IMR-90 (cell line): ENCODE measurements at regions not wholly inside any gene's neighbourhood (a gene's known extent, or its start where the extent isn't known, plus 50 kb on each side); places are given as distances from the start of the nearest gene placed in this dataset.
"Not testable (repeated sequence)": the region's sequence is repeated elsewhere in the genome, so short reads cannot be mapped to it uniquely, and the experiment has no call there.

Experiments used
- ATAC-seq: fragments of 200-7000 bp; cut with Tn5 transposase; 2 replicates; pipeline ENCODE4 v1.9.1; 2020; ENCODE audit warnings: low read depth, mild to moderate bottlenecking, moderate library complexity
- BruUV-seq: library from RNA; stranded (reverse); fragments of 400-500 nt; replicated peaks from 2 replicates; lab custom pipeline; 2021; lab: Mats Ljungman, UMichigan
- CTCF ChIA-PET: fragments of 300-600 bp; formaldehyde crosslinking; extraction: SDS; loops from one replicate; lab custom pipeline; 2021; ENCODE audit warnings: antibody characterized with exemption; lab: Yijun Ruan, JAX
- POLR2A ChIA-PET: fragments of 300-600 bp; sonication (Branson Sonifier 250); formaldehyde crosslinking; loops from one replicate; lab custom pipeline; 2022; ENCODE audit warnings: antibody characterized with exemption; ENCODE audit not compliant: unreplicated experiment; lab: Charles Lee
- DNase-seq: peaks from one replicate; pipeline ENCODE4 v3.0.0; 2013
- H2AFZ ChIP-seq: replicated peaks from 2 replicates; pipeline ENCODE3; 2013; ENCODE audit warnings: low read length, mild to moderate bottlenecking; ENCODE audit not compliant: poor library complexity
- H2AK5ac ChIP-seq: 2 replicates; pipeline ENCODE4 v1.6.1; 2013; ENCODE audit warnings: low read depth, low read length, inconsistent platforms
- H2AK9ac ChIP-seq: replicated peaks from 2 replicates; pipeline ENCODE3; 2013; ENCODE audit warnings: mild to moderate bottlenecking, low read depth, low read length, moderate library complexity; ENCODE audit not compliant: poor library complexity
- H2BK120ac ChIP-seq: 2 replicates; pipeline ENCODE4 v1.6.1; 2013; ENCODE audit warnings: low read depth, low read length, inconsistent platforms
- H2BK15ac ChIP-seq: 3 replicates; pipeline ENCODE4 v1.6.1; 2013; ENCODE audit warnings: low read depth, low read length, inconsistent platforms
- H2BK20ac ChIP-seq: 2 replicates; pipeline ENCODE4 v1.6.1; 2013; ENCODE audit warnings: low read depth, mild to moderate bottlenecking, inconsistent platforms, low read length, moderate library complexity
- H2BK5ac ChIP-seq: 2 replicates; pipeline ENCODE4 v1.6.1; 2013; ENCODE audit warnings: mild to moderate bottlenecking, low read depth, low read length, inconsistent platforms; ENCODE audit not compliant: poor library complexity, severe bottlenecking
- H3K14ac ChIP-seq: replicated peaks from 2 replicates; pipeline ENCODE4 v1.6.1; 2013; ENCODE audit warnings: low read depth, low read length, inconsistent platforms
- H3K18ac ChIP-seq: 2 replicates; pipeline ENCODE4 v1.6.1; 2013; ENCODE audit warnings: low read depth, low read length, control low read depth
- H3K23ac ChIP-seq: 2 replicates; pipeline ENCODE4 v1.6.1; 2013; ENCODE audit warnings: low read depth, low read length, inconsistent platforms
- H3K27ac ChIP-seq: 2 replicates; pipeline ENCODE4 v1.5.1; 2013; ENCODE audit warnings: mild to moderate bottlenecking, control low read depth, low read length; ENCODE audit not compliant: insufficient read depth
- H3K27me3 ChIP-seq: 2 replicates; pipeline ENCODE4 v1.6.1; 2013; ENCODE audit warnings: low read length; ENCODE audit not compliant: control insufficient read depth, insufficient read depth
- H3K36me3 ChIP-seq: 2 replicates; pipeline ENCODE4 v1.6.1; 2013; ENCODE audit warnings: low read length, mixed read lengths; ENCODE audit not compliant: control insufficient read depth, insufficient read depth
- H3K4ac ChIP-seq: 2 replicates; pipeline ENCODE4 v1.6.1; 2013; ENCODE audit warnings: low read depth, low read length, inconsistent platforms
- H3K4me1 ChIP-seq: 2 replicates; pipeline ENCODE4 v1.6.1; 2013; ENCODE audit warnings: low read length, mixed read lengths; ENCODE audit not compliant: control insufficient read depth, insufficient read depth
- H3K4me2 ChIP-seq: 2 replicates; pipeline ENCODE4 v1.6.1; 2013; ENCODE audit warnings: low read depth, mild to moderate bottlenecking, control low read depth, low read length, moderate library complexity
- H3K4me3 ChIP-seq: 2 replicates; pipeline ENCODE4 v1.5.1; 2013; ENCODE audit warnings: low read depth, mild to moderate bottlenecking, control low read depth, low read length, moderate library complexity; ENCODE audit not compliant: insufficient read depth
- H3K56ac ChIP-seq: 2 replicates; pipeline ENCODE4 v1.6.1; 2013; ENCODE audit warnings: low read length, inconsistent platforms; ENCODE audit not compliant: insufficient read depth; ENCODE audit errors: extremely low read depth
- H3K79me1 ChIP-seq, 2 experiments: 2 replicates each; pipeline ENCODE4 v1.6.1; 2013; ENCODE audit warnings: low read length in 2 of 2, inconsistent platforms in 1 of 2, low read depth in 1 of 2
- H3K9ac ChIP-seq: 2 replicates; pipeline ENCODE4 v1.6.1; 2013; ENCODE audit warnings: low read depth, low read length, control low read depth
- H3K9me1 ChIP-seq: 2 replicates; pipeline ENCODE4 v1.6.1; 2013; ENCODE audit warnings: low read length, inconsistent platforms; ENCODE audit not compliant: insufficient read depth
- H3K9me3 ChIP-seq: 2 replicates; pipeline ENCODE4 v1.6.1; 2013; ENCODE audit warnings: low read length; ENCODE audit not compliant: control insufficient read depth, insufficient read depth
- H4K20me1 ChIP-seq: 2 replicates; pipeline ENCODE4 v1.6.1; 2013; ENCODE audit warnings: low read length, inconsistent platforms; ENCODE audit not compliant: insufficient read depth
- H4K5ac ChIP-seq: 2 replicates; pipeline ENCODE4 v1.6.1; 2013; ENCODE audit warnings: mild to moderate bottlenecking, low read depth, low read length, control low read depth
- H4K8ac ChIP-seq, 2 experiments: 2 replicates each; pipeline ENCODE4 v1.6.1; 2013; ENCODE audit warnings: low read depth in 2 of 2, low read length in 2 of 2, control low read depth in 1 of 2, inconsistent platforms in 1 of 2
- H4K91ac ChIP-seq: 2 replicates; pipeline ENCODE4 v1.6.1; 2013; ENCODE audit warnings: low read depth, low read length, inconsistent platforms; ENCODE audit not compliant: insufficient read depth
- CEBPB ChIP-seq: IDR thresholded peaks from 2 replicates; pipeline ENCODE4 v1.6.1; 2012; ENCODE audit warnings: low read depth, low read length, improper control_type of control experiment
- CHD1 ChIP-seq: IDR thresholded peaks from 2 replicates; pipeline ENCODE4 v1.6.1; 2012; ENCODE audit warnings: low read depth, low read length, improper control_type of control experiment
- CTCF ChIP-seq: conservative IDR thresholded peaks from 2 replicates; pipeline ENCODE4 v1.5.1; 2012; ENCODE audit warnings: mild to moderate bottlenecking, low read depth, low read length, improper control_type of control experiment
- FOS ChIP-seq: fragments of 150-350 bp; IDR thresholded peaks from 2 replicates; pipeline ENCODE4 v1.6.1; 2016; ENCODE audit warnings: low read depth, low read length
- MAFK ChIP-seq: IDR thresholded peaks from 2 replicates; pipeline ENCODE4 v1.6.1; 2012; ENCODE audit warnings: low read depth, low read length, improper control_type of control experiment
- MAZ ChIP-seq: IDR thresholded peaks from 2 replicates; pipeline ENCODE4 v1.6.1; 2012; ENCODE audit warnings: low read depth, mild to moderate bottlenecking, low read length, improper control_type of control experiment, moderate library complexity, borderline replicate concordance
- POLR2A ChIP-seq: IDR thresholded peaks from 2 replicates; pipeline ENCODE4 v1.6.1; 2012; ENCODE audit warnings: mild to moderate bottlenecking, low read depth, low read length
- RCOR1 ChIP-seq: IDR thresholded peaks from 2 replicates; pipeline ENCODE4 v1.6.1; 2012; ENCODE audit warnings: mild to moderate bottlenecking, low read length, improper control_type of control experiment; ENCODE audit not compliant: insufficient replicate concordance
- RFX5 ChIP-seq: IDR thresholded peaks from 2 replicates; pipeline ENCODE4 v1.8.0; 2012; ENCODE audit warnings: low read depth, mild to moderate bottlenecking, low read length, moderate library complexity
- SMC3 ChIP-seq: fragments of 150-350 bp; IDR thresholded peaks from 2 replicates; pipeline ENCODE4 v1.6.1; 2016; ENCODE audit warnings: low read depth, mild to moderate bottlenecking, antibody characterized with exemption, low read length, moderate library complexity
- WGBS, 2 experiments: methylation state at CpG; one replicate each; pipeline versions ENCODE4 v1.1.5 to v1.1.7; 2013; ENCODE audit warnings: missing lambda C conversion rate in 2 of 2; ENCODE audit not compliant: insufficient read length in 1 of 2; ENCODE audit errors: extremely low coverage in 2 of 2; 5-methylcytosine and 5-hydroxymethylcytosine counted together
- dilution Hi-C: fragments of 300-500 bp; cut with HindIII; formaldehyde crosslinking; loops from one replicate; pipeline ENCODE4 v1.14.3; 2018; ENCODE audit warnings: low sequenced_read_pairs; ENCODE audit not compliant: unreplicated experiment
- in situ Hi-C: fragments of 300-500 bp; cut with MboI; formaldehyde crosslinking; loops from 3 replicates; pipeline ENCODE4 v1.14.3; 2019; ENCODE audit warnings: low sequenced_read_pairs, inconsistent platforms, mixed read lengths
- intact Hi-C: fragments of 100-400 bp; cut with micrococcal nuclease; formaldehyde crosslinking; loops from 2 replicates; pipeline ENCODE4 v1.10.0; 2022

DNA sequence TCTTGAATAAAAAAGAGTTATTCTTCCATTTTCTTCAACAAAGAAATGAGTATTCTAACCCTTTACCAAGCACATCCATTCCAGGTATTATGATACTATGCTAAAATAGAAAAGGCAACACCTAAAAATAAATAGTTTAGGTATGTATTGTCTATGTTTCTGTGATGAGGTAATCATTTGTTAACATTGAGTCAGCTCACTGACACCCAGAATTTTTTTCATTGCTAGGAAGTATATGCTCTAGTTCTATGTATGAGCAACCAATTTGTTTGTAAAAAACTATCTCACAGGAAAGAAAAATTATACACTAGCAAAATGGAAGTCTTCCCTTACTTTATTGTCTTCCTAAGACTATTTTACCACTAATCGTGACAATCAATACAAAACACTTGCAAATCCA is 615.6 kb upstream of the GRIN3A start:
- Histone ChIP-seq H3K4me3 (no peak overlapping the region), H2BK5ac (no peak overlapping the region), H2AK5ac (no peak overlapping the region), H3K4ac (no peak overlapping the region), H3K14ac (no peak overlapping the region), H3K36me3 (no peaks in the 10 kb centered on the region), H4K8ac (no peak overlapping the region), H2AFZ (no peak overlapping the region), H3K9me1 (no peaks in the 10 kb centered on the region), H2BK120ac (no peak overlapping the region), H3K4me2 (no peak overlapping the region), H2AK9ac (no peak overlapping the region), H3K79me1 (no peaks in the 10 kb centered on the region), H4K91ac (no peak overlapping the region), H3K27ac (no peak overlapping the region), H2BK20ac (no peak overlapping the region), H4K5ac (no peak overlapping the region), H3K18ac (no peak overlapping the region), H3K9ac (no peak overlapping the region), H3K23ac (no peak overlapping the region), H2BK15ac (no peak overlapping the region), H4K20me1 (no peaks in the 10 kb centered on the region), H3K9me3 (peaks cover 2% of the 10 kb centered on the region), H3K4me1 (no peaks in the 10 kb centered on the region), H3K56ac (no peak overlapping the region), H3K27me3 (no peaks in the 10 kb centered on the region)
- CTCF ChIA-PET = no interaction called here
- in situ Hi-C loops = no loop called here
- no peak for DNase-seq
- BruUV-seq = no TSS peak
- POLR2A ChIA-PET = no interaction called here
- intact Hi-C loops = no loop called here
- ATAC-seq = no peak
- no CpG with 5 or more reads among the region's 1 CpG for WGBS, 2 experiments
- TF ChIP-seq CEBPB = no peak
- TF ChIP-seq POLR2A = no peak
- no peak for TF ChIP-seq CTCF
- TF ChIP-seq FOS = no peak
- TF ChIP-seq MAZ = no peak
- no peak for TF ChIP-seq RFX5
- TF ChIP-seq MAFK = no peak
- no peak for TF ChIP-seq RCOR1
- TF ChIP-seq CHD1 = no peak
- no peak for TF ChIP-seq SMC3
- dilution Hi-C loops = no loop called here

DNA sequence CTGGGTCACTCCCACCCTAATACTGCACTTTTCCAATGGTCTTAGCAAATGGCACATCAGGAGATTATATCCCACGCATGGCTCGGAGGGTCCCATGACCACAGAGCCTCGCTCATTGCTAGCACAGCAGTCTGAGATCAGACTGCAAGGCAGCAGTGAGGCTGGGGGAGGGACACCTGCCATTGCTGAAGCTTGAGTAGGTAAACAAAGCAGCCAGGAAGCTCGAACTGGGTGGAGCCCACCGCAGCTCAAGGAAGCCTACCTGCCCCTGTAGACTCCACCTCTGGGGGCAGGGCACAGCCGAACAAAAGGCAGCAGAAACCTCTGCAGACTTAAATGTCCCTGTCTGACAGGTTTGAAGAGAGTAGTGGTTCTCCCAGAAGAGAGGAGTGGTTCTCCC is 599.0 kb upstream of the GRIN3A start:
- H3K79me1 ChIP-seq, H4K5ac ChIP-seq, H2BK5ac ChIP-seq, H4K20me1 ChIP-seq, H3K36me3 ChIP-seq, H2BK20ac ChIP-seq, H3K23ac ChIP-seq, H2AFZ ChIP-seq, H3K4ac ChIP-seq, H4K91ac ChIP-seq, H2BK120ac ChIP-seq, H3K27ac ChIP-seq, H3K9ac ChIP-seq, ATAC-seq, H4K8ac ChIP-seq, H3K18ac ChIP-seq, H3K4me3 ChIP-seq, H3K9me1 ChIP-seq, H2AK5ac ChIP-seq, H2BK15ac ChIP-seq, DNase-seq, H3K27me3 ChIP-seq, intact Hi-C loops, CTCF ChIA-PET, H3K14ac ChIP-seq, in situ Hi-C loops, H3K4me2 ChIP-seq, BruUV-seq, H3K56ac ChIP-seq, H2AK9ac ChIP-seq, H3K4me1 ChIP-seq, H3K9me3 ChIP-seq, dilution Hi-C loops, POLR2A ChIA-PET: not testable (repeated sequence)
- WGBS, 2 experiments = no CpG with 5 or more reads among the region's 6 CpGs
